Nephron progenitor cell (in vitro differentiated cells): ENCODE measurements at regions not wholly inside any gene's neighbourhood (a gene's known extent, or its start where the extent isn't known, plus 50 kb on each side); places are given as distances from the start of the nearest gene placed in this dataset.

Experiments
- DNase-seq: peaks from one replicate; pipeline ENCODE4 v3.0.0; 2021
- H3K27ac Mint-ChIP-seq: 2 replicates; pipeline ENCODE4 v1.8.0; 2021; ENCODE audit warnings: mild to moderate bottlenecking, moderate library complexity, mixed read lengths
- H3K27me3 Mint-ChIP-seq: 2 replicates; pipeline ENCODE4 v1.8.0; 2021; ENCODE audit warnings: mild to moderate bottlenecking, low read depth, mixed read lengths; ENCODE audit not compliant: poor library complexity
- H3K36me3 Mint-ChIP-seq: 2 replicates; pipeline ENCODE4 v1.8.0; 2021; ENCODE audit warnings: low read depth, mixed read lengths
- H3K4me1 Mint-ChIP-seq: 2 replicates; pipeline ENCODE4 v1.8.0; 2021; ENCODE audit warnings: mixed read lengths
- H3K4me3 Mint-ChIP-seq: 2 replicates; pipeline ENCODE4 v1.8.0; 2021; ENCODE audit warnings: mild to moderate bottlenecking, moderate library complexity, mixed read lengths
- H3K9me3 Mint-ChIP-seq: 2 replicates; pipeline ENCODE4 v1.8.0; 2021; ENCODE audit warnings: mild to moderate bottlenecking, moderate library complexity, mixed read lengths
- TF ChIP-seq, protein P1 (sequence below): fragments of 200-600 bp; sonication (generic); IDR thresholded peaks from 2 replicates; pipeline ENCODE4 v1.5.0; 2021; ENCODE audit warnings: antibody characterized with exemption

DNA sequence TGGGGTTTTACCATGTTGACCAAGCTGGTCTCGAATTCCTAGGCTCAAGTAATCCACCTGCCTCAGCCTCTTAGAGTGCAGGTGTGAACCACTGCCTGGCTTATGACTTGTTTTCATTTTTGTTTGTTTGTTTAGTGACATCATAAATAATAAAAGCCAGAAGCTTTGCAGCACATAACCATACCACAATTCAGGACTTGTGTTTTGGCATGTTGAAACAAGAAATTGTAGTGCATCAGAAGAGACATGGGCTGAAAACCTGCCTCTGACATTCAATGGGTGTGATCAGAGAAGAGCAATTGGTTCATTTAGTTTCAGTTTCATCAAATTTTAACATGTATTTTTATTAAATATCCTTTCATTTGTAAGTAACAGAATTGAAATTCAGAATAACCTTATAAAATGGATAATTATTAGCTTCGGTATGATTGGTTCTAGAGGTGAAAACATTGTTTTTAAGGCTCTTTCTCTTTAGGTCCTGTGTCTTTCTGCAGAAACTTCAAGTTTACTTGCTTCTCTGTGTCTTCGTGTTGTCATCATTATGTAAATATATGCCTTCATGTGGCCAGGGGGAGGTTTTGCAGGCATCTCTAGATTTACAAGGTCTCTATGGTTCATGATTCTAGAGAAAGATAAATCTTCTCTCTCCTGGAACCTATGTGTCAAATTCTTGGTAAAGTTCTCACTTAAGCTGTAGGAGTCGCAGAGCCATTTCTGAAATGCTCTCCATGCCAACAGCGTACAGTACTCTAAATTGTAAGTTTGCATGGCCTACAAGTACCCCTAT is 312.0 kb downstream of the KCNC2 start:
- Mint-ChIP-seq H3K36me3 (no peaks in the 10 kb centered on the region), H3K27me3 (peaks cover 3% of the 10 kb centered on the region), H3K4me1 (peaks cover 4% of the 10 kb centered on the region), H3K9me3 (no peaks in the 10 kb centered on the region), H3K4me3 (no peak overlapping the region), H3K27ac (no peak overlapping the region)
- TF ChIP-seq, protein P1, sequence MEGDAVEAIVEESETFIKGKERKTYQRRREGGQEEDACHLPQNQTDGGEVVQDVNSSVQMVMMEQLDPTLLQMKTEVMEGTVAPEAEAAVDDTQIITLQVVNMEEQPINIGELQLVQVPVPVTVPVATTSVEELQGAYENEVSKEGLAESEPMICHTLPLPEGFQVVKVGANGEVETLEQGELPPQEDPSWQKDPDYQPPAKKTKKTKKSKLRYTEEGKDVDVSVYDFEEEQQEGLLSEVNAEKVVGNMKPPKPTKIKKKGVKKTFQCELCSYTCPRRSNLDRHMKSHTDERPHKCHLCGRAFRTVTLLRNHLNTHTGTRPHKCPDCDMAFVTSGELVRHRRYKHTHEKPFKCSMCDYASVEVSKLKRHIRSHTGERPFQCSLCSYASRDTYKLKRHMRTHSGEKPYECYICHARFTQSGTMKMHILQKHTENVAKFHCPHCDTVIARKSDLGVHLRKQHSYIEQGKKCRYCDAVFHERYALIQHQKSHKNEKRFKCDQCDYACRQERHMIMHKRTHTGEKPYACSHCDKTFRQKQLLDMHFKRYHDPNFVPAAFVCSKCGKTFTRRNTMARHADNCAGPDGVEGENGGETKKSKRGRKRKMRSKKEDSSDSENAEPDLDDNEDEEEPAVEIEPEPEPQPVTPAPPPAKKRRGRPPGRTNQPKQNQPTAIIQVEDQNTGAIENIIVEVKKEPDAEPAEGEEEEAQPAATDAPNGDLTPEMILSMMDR, result no peak
- DNase-seq, result no peak

DNA sequence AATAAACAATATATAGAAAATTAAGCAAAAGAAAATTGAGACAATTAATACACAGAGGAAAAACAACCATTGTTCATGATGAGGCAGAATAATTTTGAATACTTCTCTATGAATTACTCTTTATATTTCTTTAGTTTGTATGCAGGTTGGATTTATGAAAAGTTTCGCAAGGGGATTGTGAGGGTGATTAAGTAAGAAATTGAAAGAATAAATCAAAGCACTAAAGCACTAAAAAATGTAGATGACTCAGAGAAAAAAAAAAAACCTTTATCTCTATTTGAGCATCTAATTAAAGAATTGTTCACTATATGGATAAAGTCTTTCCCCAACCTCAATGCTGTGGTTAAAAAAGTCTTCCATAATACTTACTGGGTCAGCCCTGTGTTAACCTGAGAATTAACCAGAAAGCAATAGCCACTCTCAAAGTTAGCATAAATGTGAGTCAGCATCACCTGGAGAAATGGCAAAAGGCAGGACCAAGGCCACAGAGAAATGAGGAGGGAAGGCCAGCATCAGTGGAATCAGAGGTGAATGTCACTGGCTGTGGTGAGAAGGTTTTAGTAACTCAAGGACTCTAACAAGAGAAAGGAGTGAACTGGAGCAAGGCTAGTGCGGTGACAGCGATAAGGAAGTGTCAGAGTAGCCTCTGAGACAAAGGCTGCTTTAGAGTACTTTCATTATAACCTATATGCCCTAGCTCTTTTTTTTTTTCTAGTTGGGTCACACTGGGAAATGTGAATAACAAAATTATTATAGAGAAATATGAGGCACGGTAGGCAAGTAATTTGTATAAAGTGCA is 310.4 kb downstream of the KCNC2 start:
- Mint-ChIP-seq H3K27ac (no peak overlapping the region), H3K36me3 (no peaks in the 10 kb centered on the region), H3K27me3 (peaks cover 3% of the 10 kb centered on the region), H3K4me1 (peaks cover 4% of the 10 kb centered on the region), H3K4me3 (no peak overlapping the region), H3K9me3 (no peaks in the 10 kb centered on the region)
- TF ChIP-seq, protein P1, result no peak
- DNase-seq, result no peak

DNA sequence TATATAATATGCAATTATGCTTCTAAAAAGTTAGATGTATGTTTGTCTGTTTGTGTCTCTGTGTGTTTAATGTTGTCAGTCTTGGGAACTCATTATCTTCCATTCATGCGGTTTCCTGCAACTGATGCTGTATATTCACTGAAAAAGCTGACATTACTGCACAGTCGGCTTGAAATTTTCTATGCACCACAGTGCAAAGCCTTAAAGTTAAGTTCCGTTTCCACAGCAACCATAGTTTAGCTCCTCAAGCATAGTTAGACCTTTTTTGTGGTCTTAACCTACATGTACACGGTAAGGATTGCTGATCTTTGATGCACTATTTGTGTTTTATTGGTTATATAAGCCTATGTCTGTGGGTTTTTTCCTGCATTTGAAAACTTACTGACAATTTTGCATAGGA is 309.4 kb downstream of the KCNC2 start:
- TF ChIP-seq, protein P1, result no peak
- no peaks in the 10 kb centered on the region for H3K36me3 Mint-ChIP-seq
- DNase-seq, result no peak
- no peaks in the 10 kb centered on the region for H3K9me3 Mint-ChIP-seq
- peaks cover 4% of the 10 kb centered on the region for H3K4me1 Mint-ChIP-seq
- no peak overlapping the region for H3K27ac Mint-ChIP-seq
- peaks cover 3% of the 10 kb centered on the region for H3K27me3 Mint-ChIP-seq
- H3K4me3 Mint-ChIP-seq, result no peak overlapping the region

DNA sequence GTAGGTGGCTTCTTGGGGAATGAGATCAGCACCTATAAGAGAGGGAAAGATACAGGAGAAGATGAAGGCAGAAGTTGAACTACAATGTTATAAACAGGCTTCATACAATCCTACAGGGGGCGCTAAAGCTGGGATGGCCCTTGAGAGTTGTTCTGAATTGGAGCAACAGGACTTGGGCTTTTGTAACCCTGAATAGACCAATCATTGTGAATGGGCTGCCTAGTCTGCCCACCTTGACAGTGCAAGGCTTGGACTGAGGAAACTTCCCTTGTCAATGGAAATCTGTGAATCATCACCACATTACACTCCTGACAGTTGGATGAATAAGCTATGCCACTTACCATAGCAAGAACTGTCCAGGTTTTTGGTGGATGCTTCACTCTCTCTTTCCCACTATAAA is 306.1 kb downstream of the KCNC2 start:
- H3K9me3 Mint-ChIP-seq, result no peaks in the 10 kb centered on the region
- no peak overlapping the region for H3K4me3 Mint-ChIP-seq
- no peak overlapping the region for H3K27ac Mint-ChIP-seq
- H3K4me1 Mint-ChIP-seq, result peaks cover 4% of the 10 kb centered on the region
- H3K27me3 Mint-ChIP-seq, result peaks cover 3% of the 10 kb centered on the region
- no peaks in the 10 kb centered on the region for H3K36me3 Mint-ChIP-seq
- DNase-seq, result no peak
- TF ChIP-seq, protein P1, result peak; percentile 27

DNA sequence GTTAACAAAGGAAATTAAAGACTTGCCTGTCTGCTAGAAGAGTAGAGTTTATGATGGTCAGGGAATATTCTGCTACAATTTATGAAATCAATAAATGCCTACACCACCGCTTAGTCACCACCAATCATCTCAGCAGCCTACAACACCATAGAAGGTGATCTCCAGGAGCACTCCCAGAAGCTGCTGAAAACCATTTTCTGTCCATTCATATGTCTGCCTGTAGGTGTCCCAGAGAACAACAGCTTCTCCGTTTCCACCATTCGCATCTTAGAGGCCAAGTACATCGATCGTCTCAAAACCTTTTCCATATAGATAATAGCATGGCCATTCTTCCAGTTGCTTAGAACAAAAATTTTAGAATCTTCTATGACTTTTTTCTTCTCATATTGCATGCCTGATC is 303.4 kb downstream of the KCNC2 start:
- Mint-ChIP-seq H3K27ac (no peak overlapping the region), H3K36me3 (no peaks in the 10 kb centered on the region), H3K9me3 (no peaks in the 10 kb centered on the region), H3K4me3 (no peak overlapping the region), H3K4me1 (no peaks in the 10 kb centered on the region), H3K27me3 (peaks cover 3% of the 10 kb centered on the region)
- TF ChIP-seq, protein P1, result no peak
- DNase-seq, result no peak
